OCI-LY7 (cell line): ENCODE measurements at regions not wholly inside any gene's neighbourhood (a gene's known extent, or its start where the extent isn't known, plus 50 kb on each side); places are given as distances from the start of the nearest gene placed in this dataset.

ENCODE experiments used
- EZH2phosphoT487 ChIP-seq: fragments of 200-600 bp; sonication (generic); IDR thresholded peaks from 2 replicates; pipeline ENCODE4 v1.6.1; 2018; ENCODE audit warnings: low read depth, borderline replicate concordance, mild to moderate bottlenecking, mixed run types, antibody characterized with exemption, low read length, moderate library complexity, mixed read lengths
- TF ChIP-seq, protein P1 (sequence below): fragments of 200-600 bp; sonication (generic); conservative IDR thresholded peaks from 2 replicates; pipeline ENCODE4 v1.5.1; 2014; ENCODE audit warnings: mild to moderate bottlenecking, antibody characterized with exemption, low read length, moderate library complexity, mixed read lengths

DNA sequence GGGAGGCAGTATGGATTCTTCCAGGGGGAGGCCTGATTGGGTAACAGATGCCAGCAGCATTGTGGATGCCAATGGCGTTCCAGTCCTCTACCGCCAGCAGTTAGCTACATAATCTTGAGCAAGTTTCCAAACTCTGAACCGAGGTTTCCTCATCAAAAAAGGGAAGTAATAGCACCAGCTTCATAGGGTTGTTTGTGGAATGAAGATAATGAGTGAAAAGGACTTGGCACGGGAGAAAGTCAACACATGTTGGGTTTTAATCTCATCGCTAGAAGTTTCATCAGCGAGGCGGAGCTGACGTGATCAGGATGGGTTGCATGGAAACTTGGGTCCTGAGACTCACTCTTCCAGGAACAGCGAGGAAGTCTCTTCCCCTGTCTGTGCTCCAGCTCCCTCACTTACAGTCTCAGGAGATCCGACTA, 266.7 kb downstream of the SH3BP4 start:
- TF ChIP-seq, protein P1, sequence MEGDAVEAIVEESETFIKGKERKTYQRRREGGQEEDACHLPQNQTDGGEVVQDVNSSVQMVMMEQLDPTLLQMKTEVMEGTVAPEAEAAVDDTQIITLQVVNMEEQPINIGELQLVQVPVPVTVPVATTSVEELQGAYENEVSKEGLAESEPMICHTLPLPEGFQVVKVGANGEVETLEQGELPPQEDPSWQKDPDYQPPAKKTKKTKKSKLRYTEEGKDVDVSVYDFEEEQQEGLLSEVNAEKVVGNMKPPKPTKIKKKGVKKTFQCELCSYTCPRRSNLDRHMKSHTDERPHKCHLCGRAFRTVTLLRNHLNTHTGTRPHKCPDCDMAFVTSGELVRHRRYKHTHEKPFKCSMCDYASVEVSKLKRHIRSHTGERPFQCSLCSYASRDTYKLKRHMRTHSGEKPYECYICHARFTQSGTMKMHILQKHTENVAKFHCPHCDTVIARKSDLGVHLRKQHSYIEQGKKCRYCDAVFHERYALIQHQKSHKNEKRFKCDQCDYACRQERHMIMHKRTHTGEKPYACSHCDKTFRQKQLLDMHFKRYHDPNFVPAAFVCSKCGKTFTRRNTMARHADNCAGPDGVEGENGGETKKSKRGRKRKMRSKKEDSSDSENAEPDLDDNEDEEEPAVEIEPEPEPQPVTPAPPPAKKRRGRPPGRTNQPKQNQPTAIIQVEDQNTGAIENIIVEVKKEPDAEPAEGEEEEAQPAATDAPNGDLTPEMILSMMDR, result no peak
- TF ChIP-seq EZH2phosphoT487, result no peak
